GM19372 (cell line): ENCODE measurements at regions not wholly inside any gene's neighbourhood (a gene's known extent, or its start where the extent isn't known, plus 50 kb on each side); places are given as distances from the start of the nearest gene placed in this dataset.
"Not testable (repeated sequence)": the region's sequence is repeated elsewhere in the genome, so short reads cannot be mapped to it uniquely, and the experiment has no call there.

Experiments
- ATAC-seq: cut with Tn5 transposase; IDR thresholded peaks from one replicate; pipeline ENCODE4 v1.9.1; 2021; ENCODE audit warnings: mild to moderate bottlenecking, low read depth, moderate library complexity; ENCODE audit not compliant: unreplicated experiment

DNA sequence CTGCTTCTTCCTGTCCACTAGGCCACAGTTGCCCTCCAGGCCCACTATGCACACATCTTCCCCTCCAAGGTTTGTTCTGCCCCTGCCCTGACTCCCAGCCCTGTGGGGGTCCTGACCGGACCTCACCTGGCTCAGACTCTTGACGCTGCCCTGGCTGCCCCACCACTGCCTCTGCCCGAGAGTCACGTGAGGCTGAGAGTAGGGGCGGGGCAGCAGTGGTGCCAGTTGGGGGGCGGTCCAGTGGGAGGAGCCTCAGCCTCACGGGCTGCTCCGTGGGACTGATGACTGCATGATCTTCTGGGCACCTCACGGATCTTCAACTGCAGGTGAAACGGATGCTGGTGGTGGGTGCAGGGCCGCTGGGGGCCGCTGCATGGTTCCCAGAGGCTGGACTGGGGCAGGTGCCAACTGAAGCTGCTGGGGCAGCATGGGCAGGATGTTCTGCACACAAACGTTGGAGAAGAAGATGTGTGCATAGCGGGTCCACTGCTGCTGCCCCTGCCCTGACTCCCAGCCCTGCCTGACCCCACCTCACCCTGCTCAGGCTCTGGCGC is 77.6 kb downstream of the HHIPL2 start:
- ATAC-seq = not testable (repeated sequence)

DNA sequence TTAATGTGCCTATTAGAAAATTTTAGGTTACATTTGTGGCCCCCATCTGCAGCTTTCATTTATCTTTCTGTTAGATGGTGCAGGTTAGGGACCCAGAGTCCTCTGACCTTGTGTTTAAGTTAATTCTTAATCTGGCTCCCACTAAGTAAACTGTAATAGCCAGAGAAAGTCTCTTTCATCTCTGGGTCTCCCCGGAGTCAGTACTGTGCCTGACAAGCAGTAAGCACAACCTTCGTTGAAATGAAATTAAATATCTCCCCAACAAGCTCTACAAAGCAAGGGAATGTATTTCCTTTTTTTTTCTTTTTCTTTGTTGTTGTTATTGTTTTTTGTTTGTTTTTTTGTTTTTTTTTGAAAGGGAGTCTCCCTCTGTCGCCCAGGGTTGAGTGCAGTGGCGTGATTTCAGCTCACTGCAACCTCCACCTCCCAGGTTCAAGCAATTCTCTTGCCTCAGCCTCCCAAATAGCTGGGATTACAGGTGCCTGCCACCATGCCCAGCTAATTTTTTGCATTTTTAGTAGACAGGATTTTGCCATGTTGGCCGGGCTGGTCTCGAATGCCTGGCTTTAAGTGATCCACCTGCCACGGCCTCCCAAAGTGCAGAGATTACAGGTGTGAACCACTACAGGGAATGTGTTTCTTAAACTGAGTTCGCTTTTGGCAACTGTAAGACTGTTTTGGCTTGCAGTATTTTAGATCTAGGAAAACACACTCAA is 81.6 kb downstream of the HHIPL2 start:
- no peak for ATAC-seq

DNA sequence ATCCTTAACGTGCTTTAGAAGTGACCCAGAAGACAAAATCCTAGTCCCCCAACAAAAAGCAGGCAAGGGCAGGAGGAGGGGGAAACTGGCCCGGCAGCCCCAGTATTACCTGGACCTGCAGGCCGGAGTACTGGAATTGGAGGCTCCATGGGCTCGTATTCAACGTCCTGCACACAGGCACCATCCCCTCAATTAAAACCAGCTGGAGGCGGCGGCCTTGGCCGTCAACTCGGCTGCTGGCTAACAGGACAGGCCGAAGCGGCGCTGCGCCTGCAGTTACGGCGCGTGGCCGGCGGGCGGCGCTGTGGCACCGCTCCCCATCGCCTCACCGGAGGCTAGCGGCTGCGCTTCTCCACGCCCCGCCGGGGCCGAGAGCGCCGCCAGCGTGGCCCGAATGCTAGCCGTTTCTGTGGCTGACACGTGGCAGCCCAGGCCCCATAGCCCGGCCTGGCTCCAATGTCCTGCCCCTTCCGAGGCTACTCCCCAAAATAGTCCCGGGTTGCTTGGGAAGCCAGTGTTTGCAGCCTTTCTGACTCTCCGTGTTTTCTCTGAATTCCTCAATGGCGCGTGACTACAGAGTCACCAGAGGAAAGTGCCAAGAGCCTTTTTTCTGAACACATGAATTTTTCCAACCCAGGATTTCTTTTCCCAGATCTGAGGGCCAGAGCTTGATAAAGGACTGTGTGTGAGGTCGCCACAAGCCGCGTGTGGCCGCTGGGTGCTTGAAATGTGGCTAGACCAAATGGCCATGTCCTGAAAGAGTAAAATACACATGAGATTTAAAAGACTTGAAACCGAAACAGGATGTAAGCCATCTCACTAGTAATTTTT is 82.5 kb downstream of the HHIPL2 start:
- ATAC-seq = peak; percentile 87

DNA sequence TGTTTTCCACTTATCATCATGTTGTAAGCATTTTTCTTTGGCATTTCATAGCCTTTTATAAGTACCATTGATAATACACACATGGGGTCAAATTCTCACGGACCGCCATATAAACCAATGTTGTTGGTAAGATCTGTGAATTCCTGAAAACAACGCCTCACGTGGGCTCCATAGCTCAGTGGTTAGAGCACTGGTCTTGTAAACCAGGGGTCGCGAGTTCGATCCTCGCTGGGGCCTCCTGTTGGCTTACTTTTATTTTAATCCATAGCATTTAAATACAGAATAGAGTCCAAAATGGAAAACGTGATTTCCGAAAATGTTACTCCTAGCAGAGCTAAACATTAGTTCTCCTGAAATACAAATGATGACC is 83.1 kb downstream of the HHIPL2 start:
- ATAC-seq = peak; percentile 13

DNA sequence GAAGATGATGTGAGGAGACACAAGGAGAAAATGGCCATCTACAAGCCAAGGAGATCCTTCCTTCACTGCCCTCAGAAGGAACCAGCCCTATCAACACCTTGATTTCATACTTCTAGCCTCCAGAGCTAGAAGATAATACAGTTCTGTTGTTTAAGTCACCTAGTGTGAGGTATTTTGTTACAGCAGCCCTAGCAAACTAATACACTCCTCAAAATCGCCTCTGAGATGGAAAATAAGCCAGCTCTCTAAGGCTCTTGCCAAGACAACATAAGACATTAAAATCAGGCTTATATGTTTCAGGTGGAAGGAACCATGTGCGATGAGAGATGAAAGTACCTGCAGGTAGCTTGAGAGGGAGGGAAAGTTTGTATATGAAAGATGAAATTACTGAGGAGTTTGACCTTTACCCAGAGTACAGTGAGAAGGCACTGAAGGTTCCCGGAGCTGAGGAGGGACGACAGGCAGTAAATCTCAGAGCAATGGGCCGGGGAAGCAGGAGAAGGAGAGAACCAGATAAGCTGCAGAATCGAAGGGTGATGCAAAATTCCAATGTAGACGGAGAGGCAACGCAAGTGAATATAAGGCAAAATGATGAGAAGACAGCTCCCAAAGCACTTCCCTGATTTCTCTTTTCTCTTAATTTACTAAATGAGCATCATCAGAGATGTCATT is 84.7 kb downstream of the HHIPL2 start:
- ATAC-seq = no peak

DNA sequence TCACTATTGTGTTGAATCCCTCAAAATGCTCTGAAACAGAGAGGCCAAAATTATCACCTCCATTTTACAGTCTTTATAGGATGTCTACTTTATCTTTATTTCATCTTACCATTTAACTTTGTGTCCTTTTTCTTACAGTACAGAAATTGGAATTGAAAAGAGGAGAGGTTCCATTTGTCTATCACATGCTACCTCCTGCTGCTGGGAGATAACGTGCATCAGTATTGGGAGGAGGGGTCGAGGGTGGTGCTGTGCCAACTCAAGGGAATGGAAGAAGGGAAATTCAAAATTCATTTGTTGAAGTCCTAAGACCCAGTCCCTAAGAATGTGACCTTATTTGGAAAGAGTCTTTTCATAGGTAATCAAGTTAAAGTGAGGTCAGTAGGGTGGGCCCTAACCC is 85.3 kb downstream of the HHIPL2 start:
- ATAC-seq = no peak

DNA sequence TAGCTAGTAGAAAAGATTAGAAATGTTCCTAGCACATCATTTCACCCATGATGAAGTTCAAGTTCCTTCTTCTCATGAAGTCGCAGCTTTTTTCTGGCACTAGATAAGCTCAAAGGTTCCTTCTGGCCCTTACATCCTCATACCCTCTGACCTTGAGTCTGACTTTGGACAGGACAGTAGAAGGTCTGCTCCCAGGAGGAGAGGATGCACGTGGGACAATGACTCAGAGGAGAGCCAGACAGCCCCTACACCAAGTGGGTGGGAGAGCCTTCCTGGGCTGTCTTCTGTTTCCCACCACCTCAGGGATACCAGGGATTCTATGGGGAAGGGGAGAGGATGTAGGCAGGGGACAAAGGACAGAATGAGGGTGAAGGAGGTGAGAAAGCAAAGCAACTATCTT is 86.0 kb downstream of the HHIPL2 start:
- ATAC-seq = no peak

DNA sequence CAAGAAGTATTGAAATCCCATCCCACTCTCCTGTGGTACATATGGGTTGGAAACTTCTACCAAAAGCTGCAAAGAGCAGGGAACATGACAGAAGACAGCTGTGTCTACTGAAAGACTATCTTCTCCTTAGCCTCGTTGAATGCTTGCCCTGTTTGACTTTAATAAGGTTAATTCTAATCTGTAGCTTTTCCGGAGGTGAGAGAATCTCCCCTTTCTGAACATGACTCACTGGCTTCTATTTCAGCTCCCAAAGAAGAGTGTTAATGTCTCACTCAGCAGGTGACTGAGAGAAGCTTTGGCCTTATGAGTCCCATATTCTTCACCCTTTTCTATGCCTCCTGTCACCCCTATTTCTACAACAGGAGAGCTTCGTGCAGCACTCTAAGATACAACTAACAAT is 88.3 kb downstream of the HHIPL2 start:
- no peak for ATAC-seq

DNA sequence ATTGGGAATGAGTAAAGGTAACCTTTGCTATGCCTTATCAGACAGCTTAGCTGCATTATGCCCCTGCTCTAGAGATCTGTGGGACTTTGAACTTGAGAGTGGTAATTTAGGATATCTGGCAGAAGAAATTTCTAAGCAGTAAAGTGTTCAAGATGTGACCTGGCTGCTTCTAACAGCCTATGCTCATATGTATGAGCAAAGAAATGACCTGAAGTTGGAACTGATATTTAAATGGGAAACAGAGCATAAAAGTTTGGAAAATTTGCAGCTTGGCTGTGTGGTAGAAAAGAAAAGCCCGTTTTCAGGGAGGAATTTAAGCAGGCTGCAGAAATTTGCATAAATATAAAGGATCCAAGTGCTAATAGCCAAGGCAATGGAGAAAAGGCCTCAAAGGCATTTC is 90.4 kb downstream of the HHIPL2 start:
- no peak for ATAC-seq

DNA sequence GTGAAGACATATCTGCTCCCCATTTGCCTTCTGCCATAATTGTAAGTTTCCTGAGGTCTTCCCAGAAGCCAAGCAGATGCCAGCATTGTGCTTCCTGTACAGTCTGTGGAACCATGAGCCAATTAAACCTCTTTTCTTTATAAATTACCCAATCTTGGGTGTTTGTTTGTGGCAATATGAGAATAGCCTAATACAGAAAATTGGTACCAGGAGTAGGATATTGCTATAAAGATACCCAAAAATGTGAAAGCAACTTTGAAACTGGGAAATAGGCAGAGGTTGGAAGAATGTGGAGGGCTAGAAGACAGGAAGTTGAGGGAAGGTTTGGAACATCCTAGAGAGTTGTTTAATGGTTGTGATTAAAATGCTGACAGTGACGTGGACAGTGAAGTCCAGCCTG is 90.8 kb downstream of the HHIPL2 start:
- ATAC-seq = no peak

DNA sequence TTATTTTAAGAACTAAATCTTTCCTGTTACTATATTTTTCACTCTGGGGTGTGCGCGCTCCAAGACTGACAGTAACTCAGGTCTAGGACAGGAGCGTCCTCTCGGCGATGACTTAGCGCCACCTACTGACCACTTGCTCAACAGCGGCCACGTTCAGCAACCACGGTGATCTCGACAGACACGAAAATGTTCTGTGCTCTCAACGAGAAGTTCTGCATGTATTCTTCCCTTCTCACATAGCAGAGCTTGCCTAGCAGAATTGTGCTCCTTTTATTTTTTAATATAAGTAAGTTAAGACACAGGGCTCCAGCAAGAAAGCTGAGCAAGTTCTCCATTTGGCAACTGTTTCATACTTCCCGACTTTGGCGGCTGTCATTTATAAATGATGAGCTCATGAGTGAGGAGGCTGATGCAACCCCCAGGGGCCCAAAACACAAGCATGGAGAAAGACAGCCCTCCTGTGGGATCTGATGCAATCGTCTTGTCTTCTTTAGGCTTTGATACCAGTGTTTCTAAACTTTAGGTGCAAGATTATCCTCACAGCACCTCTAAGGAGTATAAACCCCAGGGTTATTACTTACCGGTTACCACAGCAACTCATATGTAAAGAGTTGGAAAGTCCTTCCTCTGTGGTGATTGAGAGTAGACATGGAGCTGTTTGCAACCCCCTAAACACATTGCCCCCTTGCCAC is 92.6 kb downstream of the HHIPL2 start:
- peak; percentile 96 for ATAC-seq

DNA sequence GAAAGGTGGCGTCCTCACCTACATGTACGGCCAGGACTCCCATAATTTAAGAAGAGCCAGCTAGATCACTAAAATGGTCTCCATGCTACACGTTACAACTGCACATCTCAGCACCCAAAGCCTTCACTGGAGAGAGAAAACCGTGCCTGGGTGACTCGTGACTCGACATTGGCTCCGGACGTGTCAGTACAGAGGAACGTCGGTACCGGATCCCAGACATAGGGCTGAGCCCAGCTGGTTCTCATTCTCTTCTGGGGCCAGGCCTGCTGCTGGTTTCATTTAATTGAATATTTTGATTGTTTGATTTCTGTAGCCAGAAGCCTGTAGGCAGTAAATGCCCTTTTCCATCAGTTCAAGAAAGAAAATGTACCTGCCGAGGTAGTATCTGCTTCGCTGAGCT is 93.1 kb downstream of the HHIPL2 start:
- ATAC-seq = peak; percentile 35

DNA sequence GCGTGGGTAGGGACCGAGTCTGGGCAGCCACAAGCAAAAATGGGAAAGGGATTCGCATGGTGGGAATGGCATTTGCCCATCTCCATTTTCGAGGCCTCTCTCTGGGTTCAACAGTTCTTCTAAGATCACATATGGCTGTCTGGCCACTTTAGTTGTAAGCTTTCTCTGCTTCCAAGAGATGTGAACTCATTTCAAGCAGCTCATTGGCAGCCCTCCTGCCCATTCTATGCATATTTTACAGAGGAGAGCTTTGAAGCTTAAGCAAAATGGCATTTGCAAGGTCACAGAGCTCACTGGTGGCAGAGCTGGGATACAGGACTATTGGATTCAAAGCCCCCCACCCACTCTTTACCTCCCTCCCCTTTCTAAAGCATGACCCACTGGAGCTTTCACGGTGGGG is 93.7 kb downstream of the HHIPL2 start:
- no peak for ATAC-seq

DNA sequence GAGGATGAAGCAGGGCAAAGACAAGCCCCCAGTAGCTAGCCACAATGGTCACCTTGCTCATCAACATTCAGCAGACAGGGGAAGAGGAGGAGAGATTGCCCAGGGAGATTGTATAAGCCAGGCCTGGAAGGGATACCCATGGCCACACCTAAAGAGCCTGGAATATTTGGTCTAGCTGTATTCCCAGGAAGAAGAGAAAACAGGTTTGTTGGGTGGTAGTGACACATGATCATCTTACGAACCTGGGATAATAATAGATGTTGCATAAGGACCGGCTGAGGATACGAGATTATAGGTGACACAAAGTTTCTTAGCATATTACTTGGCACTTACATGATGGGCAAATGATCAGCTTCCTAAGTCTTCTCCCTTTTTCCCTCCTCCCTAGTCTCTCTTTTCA is 95.9 kb downstream of the HHIPL2 start:
- no peak for ATAC-seq

DNA sequence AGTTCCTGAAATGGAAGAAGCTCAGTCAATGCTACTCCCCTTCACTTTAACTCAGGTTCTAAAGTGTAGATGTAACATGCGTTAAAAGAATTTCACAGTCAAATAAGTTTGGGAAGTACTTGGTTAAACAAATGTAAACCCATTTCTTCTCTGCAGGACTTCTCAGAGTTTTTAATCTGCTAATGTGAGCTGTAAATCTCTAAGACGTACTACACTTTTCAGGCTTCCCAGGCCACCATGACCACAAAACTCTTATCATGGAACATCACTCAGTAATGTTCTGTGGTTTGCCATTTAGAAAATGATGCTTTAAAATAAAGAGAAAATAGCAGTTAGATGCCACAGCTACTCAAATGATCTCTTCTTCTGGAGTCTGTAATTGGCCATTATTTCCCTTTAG is 104.3 kb downstream of the HHIPL2 start:
- no peak for ATAC-seq

DNA sequence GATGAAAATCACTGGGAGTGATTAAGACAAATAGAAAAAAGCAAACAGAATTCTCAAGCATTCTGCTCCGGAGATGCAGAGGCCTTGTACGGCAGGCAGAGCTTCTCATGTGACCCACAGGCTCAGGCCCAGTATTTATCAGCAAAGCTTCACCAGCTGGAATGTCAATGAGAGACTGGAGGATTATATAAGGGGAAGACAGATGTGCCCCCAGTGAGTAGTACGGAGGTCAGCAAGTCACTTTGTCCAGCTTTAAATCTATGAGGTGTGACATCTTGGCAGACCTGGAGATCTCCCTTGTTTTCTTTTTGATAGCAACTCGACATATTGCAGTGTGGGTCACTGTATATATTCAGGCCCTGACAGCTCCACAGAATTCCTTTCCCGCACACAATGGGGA is 106.8 kb downstream of the HHIPL2 start:
- ATAC-seq = no peak

DNA sequence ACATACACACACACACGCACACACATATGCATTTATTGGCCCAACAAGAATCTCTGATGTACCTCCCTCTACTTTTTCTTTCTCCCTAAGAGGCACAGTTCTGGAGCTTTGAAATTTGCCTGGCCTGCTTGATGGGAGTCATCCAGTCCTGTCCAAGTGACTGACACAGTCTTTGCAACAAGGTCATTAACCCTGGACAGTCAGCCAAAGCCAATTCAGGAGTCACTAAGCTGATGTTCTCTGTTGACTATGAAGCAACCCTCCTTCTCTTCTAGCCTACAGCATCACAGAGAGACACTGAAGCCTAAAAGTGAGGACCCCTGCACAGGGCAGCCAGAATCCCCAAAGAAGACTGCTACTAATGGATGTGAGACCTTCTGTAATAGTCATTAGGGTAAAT is 123.1 kb downstream of the HHIPL2 start:
- no peak for ATAC-seq

DNA sequence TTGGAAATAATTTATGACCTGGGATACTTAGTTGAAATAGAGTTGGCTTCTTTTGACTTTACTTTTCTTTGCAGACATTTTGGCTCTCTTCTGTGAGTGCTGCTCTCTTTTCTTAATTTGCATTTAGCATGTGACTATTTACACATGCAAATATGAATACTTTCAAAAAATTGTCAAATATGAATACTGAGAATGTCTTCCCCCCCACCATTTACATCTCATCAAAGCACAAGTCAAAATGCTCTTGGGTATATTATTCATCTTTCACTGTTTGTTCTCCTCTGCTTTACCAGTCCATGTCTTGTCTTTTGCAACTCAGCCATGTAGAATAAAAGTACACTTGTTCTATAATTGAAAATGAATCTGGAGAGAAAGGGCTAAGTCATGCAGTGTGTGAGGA is 126.5 kb downstream of the HHIPL2 start:
- no peak for ATAC-seq

DNA sequence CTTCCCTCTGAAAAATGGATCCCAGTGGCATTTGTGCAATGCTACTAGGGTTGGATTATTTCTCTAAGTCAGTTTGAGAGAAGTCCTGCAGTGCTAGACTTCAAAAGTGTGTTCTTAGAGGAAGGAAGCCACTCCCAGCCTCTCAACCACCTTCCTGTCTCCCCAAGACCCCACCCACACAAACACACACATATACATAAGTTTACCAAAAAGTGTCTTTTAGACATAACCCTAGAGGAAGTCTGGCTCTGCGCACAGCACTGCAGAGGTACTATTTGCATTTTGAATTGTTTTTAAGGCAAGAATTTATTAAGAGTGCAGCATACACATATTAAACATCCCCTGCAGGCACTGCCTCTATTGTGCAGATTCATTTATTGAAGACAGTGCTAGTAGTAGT is 127.3 kb downstream of the HHIPL2 start:
- no peak for ATAC-seq

DNA sequence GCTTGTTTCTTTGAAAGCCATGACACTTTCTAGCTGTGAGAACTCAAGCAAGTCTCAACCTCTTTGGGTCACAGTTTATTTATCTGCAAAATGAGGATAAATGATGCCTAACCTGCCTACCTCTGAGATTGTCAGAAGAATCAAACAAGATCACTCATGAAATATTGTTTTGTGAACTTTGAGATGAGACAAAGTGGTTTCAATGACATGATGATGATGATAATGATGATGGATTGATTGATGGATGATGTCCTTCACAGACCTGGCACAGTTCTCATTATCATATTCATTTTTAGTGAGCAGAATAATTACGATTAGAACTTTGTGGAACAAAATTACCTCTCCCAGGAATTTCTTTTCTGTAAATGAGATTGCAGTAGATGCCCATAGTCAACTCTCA is 129.2 kb downstream of the HHIPL2 start:
- ATAC-seq = no peak

DNA sequence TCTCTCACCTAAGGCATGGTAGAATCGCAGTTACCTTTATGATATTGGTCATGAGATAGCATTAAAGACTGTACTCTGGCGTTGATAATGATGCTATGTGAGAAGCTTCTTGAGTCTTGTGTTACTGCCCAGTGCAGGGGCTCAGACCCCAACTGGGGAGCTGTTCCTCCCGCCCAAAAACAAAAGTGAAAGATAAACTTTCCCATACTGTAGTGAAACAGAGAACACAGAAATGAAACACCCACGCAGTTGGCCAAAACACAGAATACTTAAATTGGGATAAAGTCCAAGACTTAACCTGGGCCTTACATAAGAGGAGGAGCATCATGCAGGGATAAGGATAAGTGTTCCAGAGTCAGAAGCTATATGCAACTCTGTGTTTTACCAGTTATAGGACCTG is 130.6 kb downstream of the HHIPL2 start:
- ATAC-seq = no peak
